ENCODE measurements at regions not wholly inside any gene's neighbourhood (a gene's known extent, or its start where the extent isn't known, plus 50 kb on each side); places are given as distances from the start of the nearest gene placed in this dataset.

- no peak overlapping the region for H3K4me2 ChIP-seq (ENCODE audit: insufficient read depth, low read length)
- no peak for FAIRE-seq
Observed at GRCh38 chr5:130571076-130571475, 594.0 kb downstream of the HINT1 start.

More at GRCh38 chr5:130571076-130571475, 594.0 kb downstream of the HINT1 start:
- Histone ChIP-seq H3K27me3 (ENCODE audit: control insufficient read depth in 2 of 2, insufficient read depth in 2 of 2, low read length in 2 of 2) (no peaks in the 10 kb centered on the region), H3K79me2 (ENCODE audit: control insufficient read depth, insufficient read depth, low read length) (no peaks in the 10 kb centered on the region), H3K27ac (ENCODE audit: extremely low read depth, low read depth, low read length) (no peak overlapping the region), H4K20me1 (replicated peaks; ENCODE audit: control insufficient read depth, insufficient read depth, low read length) (no peaks in the 10 kb centered on the region), H3K9me3 (replicated peaks; ENCODE audit: control insufficient read depth, insufficient read depth, low read depth, low read length) (no peaks in the 10 kb centered on the region), H3K4me1 (replicated peaks in 1 of 2; ENCODE audit: control insufficient read depth in 2 of 2, insufficient read depth in 2 of 2, low read length in 2 of 2) (no peaks in the 10 kb centered on the region), H2AFZ (ENCODE audit: low read depth, low read length) (no peak overlapping the region), H3K9ac (ENCODE audit: insufficient read depth in 1 of 2, low read depth in 2 of 2, low read length in 2 of 2) (no peak overlapping the region), H3K36me3 (ENCODE audit: control insufficient read depth, insufficient read depth, low read length) (no peaks in the 10 kb centered on the region), H3K4me3 (no peak overlapping the region), H3K9me1 (ENCODE audit: control insufficient read depth, insufficient read depth, low read length) (no peaks in the 10 kb centered on the region)
- no peak for TF ChIP-seq HDAC3 (IDR thresholded peaks at IDR 0.05; ENCODE audit: borderline replicate concordance, partially characterized antibody)
- TF ChIP-seq RFX5 (IDR thresholded peaks at IDR 0.05; ENCODE audit: low read depth, low read length): no peak
- TF ChIP-seq ETV1 (tag; conservative IDR thresholded peaks at IDR 0.05; ENCODE audit: low read depth): no peak
- no peak for TF ChIP-seq POLR2H (tag; IDR thresholded peaks at IDR 0.05; ENCODE audit: low read depth)
- TF ChIP-seq ZNF280A (IDR thresholded peaks at IDR 0.05; ENCODE audit: low read depth, partially characterized antibody): no peak
- TF ChIP-seq ZNF282 (CRISPR knock-in tag; IDR thresholded peaks at IDR 0.05): no peak
- TF ChIP-seq ELF4 (CRISPR knock-in tag; IDR thresholded peaks at IDR 0.05): no peak
- no peak for TF ChIP-seq COPS2 (conservative IDR thresholded peaks at IDR 0.05)
- no peak for TF ChIP-seq CHAMP1 (IDR thresholded peaks at IDR 0.05)
- TF ChIP-seq BRD9 (IDR thresholded peaks at IDR 0.05; ENCODE audit: low read depth, partially characterized antibody): no peak
- no peak for TF ChIP-seq RB1 (IDR thresholded peaks at IDR 0.05; ENCODE audit: low read depth)
- in situ Hi-C loops (cut with MboI): no loop called here
- CTCF ChIA-PET (ENCODE audit: low intra/inter-chr PET ratio): no interaction called here
- BruUV-seq (replicated peaks): no TSS peak
- no peak for ATAC-seq
- intact Hi-C loops (cut with micrococcal nuclease): no loop called here
- POLR2A ChIA-PET: no interaction called here
- DNase-seq (ENCODE audit: extremely low read depth in 1 of 4, low spot score in 3 of 4): no peak
